Tongue (tissue), 1 donor: ENCODE measurements at regions not wholly inside any gene's neighbourhood (a gene's known extent, or its start where the extent isn't known, plus 50 kb on each side); places are given as distances from the start of the nearest gene placed in this dataset.
"Not testable (repeated sequence)": the region's sequence is repeated elsewhere in the genome, so short reads cannot be mapped to it uniquely, and the experiment has no call there.

Experiments
- DNase-seq: peaks from one replicate; pipeline ENCODE4 v3.0.0-alpha.2; 2015

DNA sequence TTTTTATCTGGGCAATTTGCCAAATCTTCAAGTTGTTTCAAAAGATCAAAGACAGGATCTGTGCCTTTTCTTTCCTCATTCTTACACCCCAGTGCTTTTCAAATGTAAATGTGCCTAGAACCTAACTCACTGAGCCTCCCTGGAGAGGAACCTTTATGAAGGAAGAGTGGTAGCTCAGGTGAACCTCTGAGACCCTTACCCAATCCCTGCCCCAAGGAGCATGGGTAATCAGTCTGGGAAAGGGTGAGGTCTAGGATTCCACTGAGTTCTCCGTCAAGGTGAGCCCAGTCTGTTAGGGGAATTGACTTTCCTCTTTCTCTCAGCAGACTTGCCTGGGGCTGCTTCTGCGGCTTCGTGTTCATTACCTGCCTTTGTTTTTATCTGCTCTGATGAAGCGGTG lies 88.1 kb upstream of the MAP4K4 start:
- no peak for DNase-seq

DNA sequence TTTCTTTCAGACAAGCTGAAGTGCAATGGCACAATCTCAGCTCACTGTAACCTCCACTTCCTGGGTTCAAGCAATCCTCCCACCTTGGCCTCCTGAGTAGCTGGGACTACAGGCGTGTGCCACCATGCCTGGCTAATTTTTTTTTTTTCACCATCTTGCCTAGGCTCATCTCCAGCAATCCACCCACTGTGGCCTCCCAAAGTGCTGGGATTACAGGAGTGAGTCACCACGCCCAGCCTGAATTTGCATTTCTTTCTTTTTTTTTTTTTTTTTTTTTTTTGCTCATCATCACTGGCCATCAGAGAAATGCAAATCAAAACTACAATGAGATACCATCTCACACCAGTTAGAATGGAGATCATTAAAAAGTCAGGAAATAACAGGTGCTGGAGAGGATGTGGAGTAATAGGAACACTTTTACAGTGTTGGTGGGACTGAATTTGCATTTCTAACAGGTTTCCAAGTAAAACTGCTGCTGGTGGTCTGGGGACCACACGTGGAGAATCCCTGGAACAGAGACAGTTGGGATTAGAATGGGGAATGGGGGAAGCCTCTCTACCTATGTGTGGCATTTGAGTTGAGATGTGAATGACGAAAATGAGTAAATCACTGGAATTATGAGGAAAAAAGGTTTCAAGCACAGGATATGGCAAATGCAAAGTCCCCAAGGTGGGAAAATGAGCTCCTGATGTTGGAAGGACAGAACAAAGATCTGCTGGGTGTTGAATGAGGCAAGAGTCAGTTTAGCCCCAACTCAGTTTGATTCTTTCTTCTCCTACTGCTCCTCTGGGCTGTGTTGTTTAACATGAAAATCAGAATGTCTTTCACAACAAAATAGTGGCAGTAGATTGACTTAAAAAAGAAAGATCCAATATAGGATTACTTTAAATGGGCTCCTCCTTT lies 88.8 kb upstream of the MAP4K4 start:
- DNase-seq = no peak

GRCh38 chr2:101597347-101597944 lies 100.1 kb upstream of the MAP4K4 start:
- peak; percentile 55 for DNase-seq

- no peak for DNase-seq
Measured at GRCh38 chr2:101596333-101596732, 101.2 kb upstream of the MAP4K4 start.

- no peak for DNase-seq
Measured at GRCh38 chr2:101587251-101587650, 110.3 kb upstream of the MAP4K4 start.

- no peak for DNase-seq
Measured at GRCh38 chr2:101583861-101584260, 108.9 kb upstream of the RFX8 start.

DNA sequence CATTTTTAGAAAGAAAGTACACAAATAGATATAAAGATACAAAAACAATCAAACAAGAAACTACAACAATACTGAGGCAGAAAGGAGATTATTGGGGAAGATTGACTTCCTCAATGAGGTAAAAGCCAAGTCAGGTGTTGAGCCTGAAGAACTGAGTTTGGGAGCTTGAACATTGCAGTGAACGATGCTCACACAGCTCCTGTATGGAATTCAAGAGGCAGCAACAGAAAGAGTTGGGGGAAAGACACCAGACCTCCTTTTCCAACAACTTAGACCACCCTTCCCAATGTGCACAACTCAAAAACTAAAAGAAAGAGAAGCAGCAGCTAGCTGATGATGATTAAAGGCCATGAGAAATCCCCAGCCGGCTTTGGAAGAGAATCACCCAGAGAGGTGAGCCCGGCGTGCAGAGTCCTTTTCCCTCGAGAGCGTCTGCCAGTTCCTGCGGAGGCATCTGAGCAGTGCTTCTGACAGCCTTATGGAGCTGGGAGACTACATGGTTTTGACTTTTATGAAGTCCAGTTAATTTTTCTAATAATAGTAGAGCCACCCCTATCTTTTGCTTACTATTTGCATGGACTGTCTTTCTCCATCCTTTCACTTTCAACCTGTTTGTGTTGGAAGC lies 106.9 kb upstream of the RFX8 start:
- no peak for DNase-seq

DNA sequence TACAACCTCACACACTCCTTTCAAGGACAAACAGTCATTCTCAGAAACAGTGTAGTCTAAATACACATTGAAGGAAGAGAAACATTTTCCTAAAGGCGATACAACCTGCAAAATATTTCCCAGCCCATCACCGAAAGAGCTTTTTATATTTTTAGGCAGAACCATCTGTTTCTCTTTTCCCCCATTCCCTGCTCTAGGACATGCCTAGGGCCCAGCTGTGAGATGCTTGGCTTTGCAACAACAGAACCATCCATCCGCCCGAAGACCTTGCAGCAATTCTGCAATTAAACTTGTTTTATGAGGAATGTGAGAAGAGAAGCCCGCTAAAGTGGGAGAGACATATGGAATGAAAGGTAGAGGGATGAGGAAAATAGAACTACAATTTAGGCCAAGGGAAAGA lies 105.6 kb upstream of the RFX8 start:
- no peak for DNase-seq

GRCh38 chr2:101578671-101579070 lies 103.8 kb upstream of the RFX8 start:
- DNase-seq = no peak

- not testable (repeated sequence) for DNase-seq
Measured at GRCh38 chr2:101578135-101578534, 103.2 kb upstream of the RFX8 start.

- DNase-seq = peak; percentile 24
Measured at GRCh38 chr2:101577173-101577572, 102.3 kb upstream of the RFX8 start.

DNA sequence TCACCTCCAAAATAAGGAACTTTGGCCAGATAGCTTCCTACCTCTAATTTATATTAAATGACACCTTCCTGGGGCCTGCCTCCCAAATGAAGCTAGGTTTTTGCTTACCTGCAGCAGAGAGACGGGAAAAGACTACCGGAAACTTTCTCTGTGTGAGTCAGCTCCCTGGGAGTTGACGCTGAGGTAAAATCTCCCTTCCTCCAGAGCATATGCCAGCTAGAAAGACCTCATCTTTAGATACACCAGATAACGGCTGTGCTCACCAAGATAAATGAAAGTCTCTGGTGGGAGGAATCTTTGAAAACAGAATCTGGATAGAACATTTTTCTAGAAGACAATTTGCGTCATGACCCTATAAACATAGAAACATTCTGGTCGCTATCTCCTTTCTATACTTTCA lies 99.7 kb upstream of the RFX8 start:
- DNase-seq = no peak

GRCh38 chr2:101571951-101572350 lies 97.0 kb upstream of the RFX8 start:
- DNase-seq = no peak

- no peak for DNase-seq
Measured at GRCh38 chr2:101569886-101570520, 95.1 kb upstream of the RFX8 start.

DNA sequence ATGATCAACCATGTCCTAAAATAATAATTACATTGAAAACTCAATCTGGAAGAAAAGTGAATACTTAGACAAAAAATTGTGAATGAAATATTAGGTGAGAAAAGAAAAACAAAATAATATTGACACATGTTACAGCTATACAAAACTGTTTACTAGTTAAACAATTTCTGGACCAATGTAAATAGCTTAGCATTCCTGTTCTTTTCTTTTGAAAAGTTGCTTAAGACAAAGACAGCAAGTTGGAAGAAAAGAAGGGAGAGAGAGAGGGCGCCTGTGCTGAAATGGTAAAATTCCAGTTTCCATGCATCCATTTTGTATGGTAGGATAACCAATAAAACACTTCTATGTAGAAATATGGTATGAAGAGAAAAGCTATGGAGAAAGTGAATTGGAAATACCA lies 94.1 kb upstream of the RFX8 start:
- DNase-seq = no peak

DNA sequence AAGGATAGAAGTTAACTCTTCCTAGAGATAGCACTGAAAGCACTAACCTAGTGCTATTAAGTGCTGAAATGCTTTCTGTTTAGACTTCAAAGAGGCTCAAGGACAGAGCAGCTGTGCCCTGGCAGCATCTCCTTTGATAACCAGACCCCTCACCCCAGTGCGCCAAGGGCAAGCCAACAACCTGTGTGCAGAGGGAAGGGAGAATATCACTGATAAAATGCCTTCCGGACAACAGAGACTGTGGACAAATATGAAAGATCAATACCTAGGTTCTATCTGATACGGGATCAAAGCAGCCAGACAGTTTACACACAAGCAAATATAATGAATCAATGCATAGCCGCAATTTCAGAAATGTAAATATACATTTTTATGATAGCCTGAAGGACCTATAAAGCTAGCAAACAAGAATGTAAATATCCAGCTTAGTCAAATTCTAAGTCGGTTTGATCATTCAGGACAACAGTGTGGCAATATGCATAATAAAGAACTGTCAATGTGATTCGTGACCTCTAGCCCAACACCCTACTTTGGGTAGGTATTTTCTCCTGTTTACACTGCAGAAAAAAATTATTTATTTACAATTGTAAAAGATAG lies 91.8 kb upstream of the RFX8 start:
- no peak for DNase-seq

DNA sequence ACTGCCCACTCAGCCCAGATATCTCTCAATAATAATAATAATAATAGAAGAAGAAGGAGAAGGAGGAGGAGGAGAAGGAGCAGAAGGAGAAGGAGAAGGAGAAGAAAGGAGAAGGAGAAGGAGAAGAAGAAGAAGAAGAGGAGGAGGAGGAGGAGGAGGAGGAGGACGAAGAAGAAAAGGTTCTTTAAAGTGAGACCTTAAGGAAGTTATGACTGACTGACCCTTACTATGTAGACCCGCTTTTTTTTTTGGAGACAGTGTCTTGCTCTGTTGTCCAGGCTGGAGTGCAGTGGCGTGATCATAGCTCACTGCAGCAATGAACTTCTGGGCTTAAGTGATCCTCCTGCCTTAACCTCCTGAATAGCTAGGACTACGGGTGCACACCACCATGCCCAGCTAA lies 88.9 kb upstream of the RFX8 start:
- DNase-seq = no peak

GRCh38 chr2:101560780-101561315 lies 85.9 kb upstream of the RFX8 start:
- no peak for DNase-seq

- DNase-seq = peak; percentile 24
Measured at GRCh38 chr2:101559551-101559950, 84.6 kb upstream of the RFX8 start.

- peak; percentile 75 for DNase-seq
Measured at GRCh38 chr2:101558740-101559525, 84.0 kb upstream of the RFX8 start.

DNA sequence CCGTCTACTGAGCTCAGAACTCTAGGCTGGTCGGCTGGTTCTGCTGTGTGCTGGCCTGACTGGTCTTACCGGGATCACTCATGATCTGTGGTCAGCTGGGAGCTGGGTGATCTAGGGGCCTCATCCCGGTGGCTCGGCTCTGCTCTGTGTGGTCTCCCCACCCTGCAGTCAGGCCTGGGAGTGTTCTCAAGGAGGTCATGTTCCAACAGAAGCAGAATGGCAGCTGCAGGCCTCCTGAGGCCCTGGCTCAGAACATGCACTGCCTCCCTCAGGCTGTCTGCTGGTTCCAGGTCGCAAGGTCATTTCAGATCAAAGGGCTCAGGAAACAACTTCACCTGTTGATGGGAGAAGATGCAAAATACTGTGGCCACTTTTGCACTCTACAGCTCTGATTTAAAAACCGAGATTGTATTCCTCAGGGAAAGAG lies 81.1 kb upstream of the RFX8 start:
- peak; percentile 49 for DNase-seq
